Activated CD8-positive, alpha-beta T cell treated with anti-CD3 and anti-CD28 coated beads for 36 hours (primary cell): ENCODE measurements at regions not wholly inside any gene's neighbourhood (a gene's known extent, or its start where the extent isn't known, plus 50 kb on each side); places are given as distances from the start of the nearest gene placed in this dataset.
"Not testable (repeated sequence)": the region's sequence is repeated elsewhere in the genome, so short reads cannot be mapped to it uniquely, and the experiment has no call there.

Source experiments
- ATAC-seq: fragments of 200-7000 bp; cut with Tn5 transposase; one replicate; pipeline ENCODE4 v1.10.0; 2021; ENCODE audit warnings: mild to moderate bottlenecking, moderate library complexity
- CTCF ChIA-PET: fragments of 350-600 bp; sonication (Branson Sonifier 250); formaldehyde crosslinking; loops from one replicate; lab custom pipeline; 2021; ENCODE audit warnings: antibody characterized with exemption; lab: Charles Lee
- POLR2A ChIA-PET: fragments of 350-600 bp; sonication (Branson Sonifier 250); formaldehyde crosslinking; loops from one replicate; lab custom pipeline; 2021; ENCODE audit warnings: antibody characterized with exemption; lab: Charles Lee
- DNase-seq: peaks from one replicate; pipeline ENCODE4 v3.0.0-alpha.2; 2020
- H3K27ac Mint-ChIP-seq: one replicate; pipeline ENCODE4 v1.8.0; 2021; ENCODE audit warnings: mild to moderate bottlenecking, mixed read lengths
- H3K27me3 Mint-ChIP-seq: one replicate; pipeline ENCODE4 v1.8.0; 2021; ENCODE audit warnings: mixed read lengths
- H3K36me3 Mint-ChIP-seq: one replicate; pipeline ENCODE4 v1.8.0; 2021; ENCODE audit warnings: low read depth, mixed read lengths
- H3K4me1 Mint-ChIP-seq: one replicate; pipeline ENCODE4 v1.8.0; 2021; ENCODE audit warnings: low read depth, mixed read lengths
- H3K4me3 Mint-ChIP-seq: one replicate; pipeline ENCODE4 v1.8.0; 2021; ENCODE audit warnings: mild to moderate bottlenecking, moderate library complexity, mixed read lengths
- H3K9me3 Mint-ChIP-seq: one replicate; pipeline ENCODE4 v1.8.0; 2021; ENCODE audit warnings: mixed read lengths
- CTCF ChIP-seq: fragments of 200-600 bp; IDR thresholded peaks from one replicate; pipeline ENCODE4 v1.8.0; 2022; ENCODE audit warnings: antibody characterized with exemption, mild to moderate bottlenecking
- intact Hi-C: fragments of 100-400 bp; cut with micrococcal nuclease; formaldehyde crosslinking; loops from one replicate; pipeline ENCODE4 v1.10.0; 2022

DNA sequence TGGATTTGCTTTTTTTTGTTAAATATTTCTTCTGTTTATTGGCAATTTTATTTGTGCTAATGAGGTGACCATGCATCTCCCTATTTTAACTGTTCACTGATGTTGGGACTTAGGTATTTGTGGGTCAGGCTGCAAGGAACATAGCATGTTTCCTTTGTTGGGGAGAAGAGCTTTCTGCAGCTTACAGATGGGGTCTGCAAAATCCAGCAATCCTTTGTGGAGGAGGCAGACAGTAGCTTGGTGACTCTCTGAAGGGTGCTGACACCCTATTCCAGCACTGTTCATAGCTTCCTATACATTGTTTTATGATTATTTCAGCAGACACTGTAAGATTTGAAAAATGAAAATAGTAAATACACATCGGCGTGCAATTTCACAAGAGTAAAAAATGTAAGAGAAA, 491.7 kb downstream of the RAPGEF2 start:
- Mint-ChIP-seq H3K9me3 (no peaks in the 10 kb centered on the region), H3K27ac (no peak overlapping the region), H3K4me1 (no peaks in the 10 kb centered on the region), H3K27me3 (no peaks in the 10 kb centered on the region), H3K36me3 (no peaks in the 10 kb centered on the region), H3K4me3 (no peak overlapping the region)
- ChIA-PET CTCF (no interaction called here), POLR2A (no interaction called here)
- intact Hi-C loops = no loop called here
- no peak for TF ChIP-seq CTCF
- no peak for DNase-seq
- ATAC-seq = no peak

DNA sequence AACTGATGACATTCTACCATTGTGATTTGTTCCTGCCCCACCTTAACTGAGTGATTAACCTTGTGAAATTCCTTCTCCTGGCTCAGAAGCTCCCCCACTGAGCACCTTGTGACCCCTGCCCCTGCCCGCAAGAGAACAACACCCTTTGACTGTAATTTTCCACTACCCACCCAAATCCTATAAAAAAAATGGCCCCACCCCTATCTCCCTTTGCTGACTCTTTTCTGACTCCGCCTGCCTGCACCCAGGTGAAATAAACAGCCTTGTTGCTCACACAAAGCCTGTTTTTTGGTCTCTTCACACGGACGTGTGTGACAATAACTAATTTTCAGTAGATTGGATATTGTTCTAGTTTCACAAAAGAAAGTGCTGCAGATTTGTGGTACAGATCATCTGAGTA, 492.2 kb downstream of the RAPGEF2 start:
- CTCF ChIA-PET, H3K27ac Mint-ChIP-seq, ATAC-seq, H3K36me3 Mint-ChIP-seq, intact Hi-C loops, H3K4me1 Mint-ChIP-seq, H3K4me3 Mint-ChIP-seq, H3K9me3 Mint-ChIP-seq, DNase-seq, H3K27me3 Mint-ChIP-seq, POLR2A ChIA-PET: not testable (repeated sequence)

DNA sequence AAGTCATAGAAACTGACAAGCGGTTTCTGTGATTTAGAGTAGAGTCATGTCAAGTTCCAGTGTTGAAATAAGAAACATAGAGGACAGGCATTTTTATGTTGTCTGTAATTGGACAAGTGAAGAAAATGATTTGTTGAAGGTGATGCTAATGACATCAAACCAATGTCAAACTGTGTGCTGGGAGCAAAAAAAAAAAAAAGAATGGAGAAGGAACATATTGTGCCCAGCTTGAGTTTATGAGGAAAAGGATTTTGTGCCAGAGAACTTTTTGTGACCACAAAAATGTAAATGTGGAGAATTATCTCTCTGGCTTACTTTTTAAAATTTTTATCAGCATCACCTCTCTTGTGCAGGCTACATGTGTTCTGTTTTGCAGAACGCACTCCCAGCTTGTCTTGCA, 495.7 kb downstream of the RAPGEF2 start:
- H3K27ac Mint-ChIP-seq = no peak overlapping the region
- intact Hi-C loops = no loop called here
- H3K36me3 Mint-ChIP-seq = no peaks in the 10 kb centered on the region
- DNase-seq (no peak), ATAC-seq (no peak)
- POLR2A ChIA-PET = no interaction called here
- no peak overlapping the region for H3K4me3 Mint-ChIP-seq
- TF ChIP-seq CTCF = no peak
- no peaks in the 10 kb centered on the region for H3K4me1 Mint-ChIP-seq
- H3K9me3 Mint-ChIP-seq = no peaks in the 10 kb centered on the region
- CTCF ChIA-PET = no interaction called here
- no peaks in the 10 kb centered on the region for H3K27me3 Mint-ChIP-seq

DNA sequence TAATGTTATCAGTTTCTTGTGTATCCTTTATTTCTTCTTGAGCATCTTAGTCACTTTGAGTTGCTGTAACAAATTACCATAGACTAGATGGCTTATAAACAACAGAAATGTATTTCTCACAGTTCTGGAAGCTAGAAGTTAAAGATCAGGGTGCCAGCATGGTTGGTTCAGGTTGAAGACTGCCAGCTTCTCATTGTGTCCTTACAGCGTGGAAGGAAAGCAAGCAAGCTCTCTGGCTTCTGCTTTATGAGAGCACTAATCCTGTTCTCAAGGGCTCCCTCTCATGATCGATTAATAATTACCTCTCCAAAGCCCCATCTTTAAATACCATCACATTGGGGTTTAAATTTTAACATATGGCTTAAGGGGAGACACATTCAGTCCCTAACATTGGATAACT, 497.2 kb downstream of the RAPGEF2 start:
- H3K27ac Mint-ChIP-seq = no peak overlapping the region
- TF ChIP-seq CTCF = no peak

DNA sequence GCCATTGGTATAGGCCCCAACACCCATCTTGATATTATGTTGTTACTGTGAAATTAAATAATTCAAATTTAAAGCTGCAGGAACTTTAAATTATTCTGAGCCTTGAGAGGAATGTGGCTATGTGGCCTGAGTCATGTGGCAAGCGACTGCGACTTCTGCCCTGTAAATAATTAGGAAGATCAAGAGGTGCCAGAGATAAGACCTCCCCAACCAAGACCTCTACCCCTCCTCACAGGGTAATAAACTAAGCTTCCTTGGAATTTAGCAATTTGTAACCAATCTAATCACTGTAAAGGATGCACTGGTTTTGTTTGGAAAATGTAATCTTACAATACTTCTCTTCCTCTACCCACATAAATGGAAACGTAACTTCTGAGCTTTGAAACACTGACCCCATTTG, 501.9 kb downstream of the RAPGEF2 start:
- Mint-ChIP-seq H3K9me3 (no peaks in the 10 kb centered on the region), H3K36me3 (no peaks in the 10 kb centered on the region), H3K4me1 (no peaks in the 10 kb centered on the region), H3K4me3 (no peak overlapping the region), H3K27ac (no peak overlapping the region), H3K27me3 (no peaks in the 10 kb centered on the region)
- DNase-seq (no peak), ATAC-seq (no peak)
- ChIA-PET CTCF (no interaction called here), POLR2A (no interaction called here)
- intact Hi-C loops = no loop called here
- no peak for TF ChIP-seq CTCF

More for the DNA sequence above, 497.2 kb downstream of the RAPGEF2 start:
- Mint-ChIP-seq H3K36me3 (no peaks in the 10 kb centered on the region), H3K9me3 (no peaks in the 10 kb centered on the region), H3K27me3 (no peaks in the 10 kb centered on the region), H3K4me1 (no peaks in the 10 kb centered on the region), H3K4me3 (no peak overlapping the region)
- POLR2A ChIA-PET = no interaction called here
- no peak for ATAC-seq
- no peak for DNase-seq
- CTCF ChIA-PET = no interaction called here
- intact Hi-C loops = no loop called here

DNA sequence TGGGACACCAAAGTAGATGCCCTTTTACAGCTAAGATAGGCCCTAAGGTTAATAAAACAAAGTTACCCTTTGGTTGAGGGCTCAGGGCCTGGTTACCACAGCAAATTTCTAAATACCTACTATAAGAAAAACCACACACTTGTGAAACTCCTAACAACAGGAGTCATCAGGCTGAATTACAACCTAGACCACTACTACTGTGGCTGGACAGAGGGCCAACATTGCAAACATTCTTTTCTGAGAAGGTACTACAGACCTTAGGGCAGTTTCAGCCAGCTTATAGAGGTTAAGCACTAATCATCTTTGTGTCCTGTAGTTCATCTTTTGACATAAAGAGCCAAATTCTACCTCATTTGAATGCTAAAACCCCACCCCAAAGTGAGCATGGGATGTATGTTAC, 504.0 kb downstream of the RAPGEF2 start:
- no peak overlapping the region for H3K27ac Mint-ChIP-seq
- no peak for ATAC-seq
- DNase-seq = no peak
- ChIA-PET POLR2A (no interaction called here), CTCF (no interaction called here)
- no peaks in the 10 kb centered on the region for H3K4me1 Mint-ChIP-seq
- no peaks in the 10 kb centered on the region for H3K9me3 Mint-ChIP-seq
- H3K4me3 Mint-ChIP-seq = no peak overlapping the region
- H3K27me3 Mint-ChIP-seq = no peaks in the 10 kb centered on the region
- TF ChIP-seq CTCF = no peak
- H3K36me3 Mint-ChIP-seq = no peaks in the 10 kb centered on the region
- intact Hi-C loops = no loop called here
